Suprapubic skin (tissue), 3 donors: ENCODE measurements at regions not wholly inside any gene's neighbourhood (a gene's known extent, or its start where the extent isn't known, plus 50 kb on each side); places are given as distances from the start of the nearest gene placed in this dataset.

Experiments
- POLR2AphosphoS5 ChIP-seq, 3 donors: sonication (generic); formaldehyde crosslinking; IDR thresholded peaks; one replicate each; pipeline ENCODE4 v1.6.1; 2017; ENCODE audit warnings: antibody characterized with exemption in 3 of 3
- TF ChIP-seq, protein P1 (sequence below), 2 donors: fragments of 200-600 bp in 1 of 2; fragments of 450-650 bp in 1 of 2; sonication (generic) in 1 of 2; IDR thresholded peaks; one replicate each; pipeline ENCODE4 v1.5.1; 2016 to 2019; ENCODE audit warnings: antibody characterized with exemption in 2 of 2, mild to moderate bottlenecking in 1 of 2, moderate library complexity in 1 of 2

DNA sequence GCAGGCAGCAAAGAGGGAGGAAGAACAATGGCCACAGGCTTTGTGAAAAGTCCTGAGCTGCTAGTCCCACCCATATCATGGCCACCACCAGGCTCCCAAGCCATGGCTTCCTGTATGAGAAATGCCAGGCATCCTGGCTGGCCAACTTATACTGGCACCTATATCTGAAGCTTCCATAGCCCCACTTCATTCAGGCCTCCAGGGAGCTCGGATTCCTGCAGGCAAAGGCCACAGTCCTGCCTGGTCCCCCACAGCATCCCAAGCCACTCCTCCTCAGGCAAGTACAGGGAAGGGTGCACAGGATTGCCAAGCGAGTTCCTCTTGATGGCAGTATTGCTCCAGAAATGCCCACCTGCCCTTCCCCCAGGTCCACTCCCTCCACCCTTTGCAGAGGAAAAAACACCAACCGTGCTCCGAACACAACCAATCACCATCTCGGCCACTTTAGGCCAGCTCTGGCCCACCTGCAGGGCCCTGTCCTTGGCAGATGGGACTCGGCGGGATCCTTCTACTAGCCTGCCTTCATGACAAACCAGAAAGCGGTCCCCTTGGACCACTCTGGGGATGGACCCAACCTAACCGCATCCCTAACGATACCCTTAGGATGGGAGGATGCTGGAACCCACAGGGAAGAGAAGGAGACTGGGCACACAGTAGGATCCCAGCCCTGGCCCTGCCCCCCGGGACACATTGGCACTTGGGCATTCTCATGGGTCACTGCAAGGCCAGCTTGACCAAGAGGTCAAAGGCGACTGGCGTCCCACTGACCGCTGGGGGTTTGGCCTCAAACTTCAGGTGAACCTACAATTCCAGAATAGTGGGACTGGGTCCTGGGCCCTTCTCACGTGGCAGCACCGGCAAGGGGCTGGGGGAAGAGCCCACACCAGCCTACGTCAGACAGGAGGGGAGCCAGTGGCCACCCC, 220.4 kb upstream of the AGTR2 start:
- TF ChIP-seq, protein P1, sequence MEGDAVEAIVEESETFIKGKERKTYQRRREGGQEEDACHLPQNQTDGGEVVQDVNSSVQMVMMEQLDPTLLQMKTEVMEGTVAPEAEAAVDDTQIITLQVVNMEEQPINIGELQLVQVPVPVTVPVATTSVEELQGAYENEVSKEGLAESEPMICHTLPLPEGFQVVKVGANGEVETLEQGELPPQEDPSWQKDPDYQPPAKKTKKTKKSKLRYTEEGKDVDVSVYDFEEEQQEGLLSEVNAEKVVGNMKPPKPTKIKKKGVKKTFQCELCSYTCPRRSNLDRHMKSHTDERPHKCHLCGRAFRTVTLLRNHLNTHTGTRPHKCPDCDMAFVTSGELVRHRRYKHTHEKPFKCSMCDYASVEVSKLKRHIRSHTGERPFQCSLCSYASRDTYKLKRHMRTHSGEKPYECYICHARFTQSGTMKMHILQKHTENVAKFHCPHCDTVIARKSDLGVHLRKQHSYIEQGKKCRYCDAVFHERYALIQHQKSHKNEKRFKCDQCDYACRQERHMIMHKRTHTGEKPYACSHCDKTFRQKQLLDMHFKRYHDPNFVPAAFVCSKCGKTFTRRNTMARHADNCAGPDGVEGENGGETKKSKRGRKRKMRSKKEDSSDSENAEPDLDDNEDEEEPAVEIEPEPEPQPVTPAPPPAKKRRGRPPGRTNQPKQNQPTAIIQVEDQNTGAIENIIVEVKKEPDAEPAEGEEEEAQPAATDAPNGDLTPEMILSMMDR (IDR thresholded peaks at IDR 0.05) = no peak
- TF ChIP-seq POLR2AphosphoS5 (IDR thresholded peaks at IDR 0.05) = no peak
